ENCODE measurements at regions not wholly inside any gene's neighbourhood (a gene's known extent, or its start where the extent isn't known, plus 50 kb on each side); places are given as distances from the start of the nearest gene placed in this dataset.
A peak's percentile ranks its signal among the peaks of the same experiment; 100 is the strongest.

- no peak for DNase-seq
These were observed 87.9 kb upstream of the FAM169A start for GRCh38 chr5:74953937-74954720.

- no peak for DNase-seq
These were observed 87.4 kb upstream of the FAM169A start for GRCh38 chr5:74953554-74953936.

GRCh38 chr5:74952406-74952805, 86.2 kb upstream of the FAM169A start:
- no peak for DNase-seq

GRCh38 chr5:74951865-74952264, 85.7 kb upstream of the FAM169A start:
- no peak for DNase-seq

- DNase-seq, result no peak
These were observed 84.8 kb upstream of the FAM169A start for GRCh38 chr5:74950836-74951515.

GRCh38 chr5:74949976-74950375, 83.8 kb upstream of the FAM169A start:
- DNase-seq, result no peak

- no peak for DNase-seq
These were observed 81.9 kb upstream of the FAM169A start for GRCh38 chr5:74948031-74948546.

GRCh38 chr5:74946471-74946870, 80.3 kb upstream of the FAM169A start:
- no peak for DNase-seq

- no peak for DNase-seq
These were observed 79.5 kb upstream of the FAM169A start for GRCh38 chr5:74945561-74946165.

GRCh38 chr5:74943905-74944304, 77.7 kb upstream of the FAM169A start:
- no peak for DNase-seq

- DNase-seq, result no peak
These were observed 76.6 kb upstream of the FAM169A start for GRCh38 chr5:74942622-74943286.

GRCh38 chr5:74940782-74941353, 74.7 kb upstream of the FAM169A start:
- no peak for DNase-seq

GRCh38 chr5:74938250-74938933, 72.2 kb upstream of the FAM169A start:
- no peak for DNase-seq

- no peak for DNase-seq
These were observed 69.5 kb upstream of the FAM169A start for GRCh38 chr5:74935752-74936091.

- no peak for DNase-seq
These were observed 69.0 kb upstream of the FAM169A start for GRCh38 chr5:74934949-74935751.

- no peak for DNase-seq
These were observed 61.1 kb upstream of the FAM169A start for GRCh38 chr5:74927336-74927735.

- DNase-seq, result peak; percentile 46
These were observed 53.3 kb upstream of the FAM169A start for GRCh38 chr5:74919487-74919886.

- no peak for DNase-seq
These were observed 52.9 kb upstream of the FAM169A start for GRCh38 chr5:74919041-74919440.

- DNase-seq, result no peak
These were observed 52.1 kb upstream of the FAM169A start for GRCh38 chr5:74918232-74918669.

GRCh38 chr5:74916831-74917710, 50.9 kb upstream of the FAM169A start:
- DNase-seq, result no peak

All from NCI-H1436 (cell line).